H9 (cell line): ENCODE measurements at regions not wholly inside any gene's neighbourhood (a gene's known extent, or its start where the extent isn't known, plus 50 kb on each side); places are given as distances from the start of the nearest gene placed in this dataset.

ENCODE experiments used
- DNase-seq: peaks from one replicate; pipeline ENCODE4 v3.0.0-alpha.2; 2017
- H2AFZ ChIP-seq: one replicate; pipeline ENCODE4 v1.6.1; 2013; ENCODE audit warnings: mild to moderate bottlenecking, low read length, control low read depth, moderate library complexity
- H2AK5ac ChIP-seq: 2 replicates; pipeline ENCODE4 v1.6.1; 2013; ENCODE audit warnings: low read length, control low read depth, mixed read lengths; ENCODE audit not compliant: insufficient read length
- H2BK120ac ChIP-seq: one replicate; pipeline ENCODE4 v1.6.1; 2013; ENCODE audit warnings: low read depth, mild to moderate bottlenecking, low read length, control low read depth, inconsistent platforms; ENCODE audit not compliant: poor library complexity, severe bottlenecking
- H2BK12ac ChIP-seq: 2 replicates; pipeline ENCODE4 v1.6.1; 2013; ENCODE audit warnings: low read length, control low read depth, mixed read lengths, low read depth; ENCODE audit not compliant: insufficient read length
- H2BK15ac ChIP-seq: 2 replicates; pipeline ENCODE4 v1.6.1; 2013; ENCODE audit warnings: low read depth, low read length, control low read depth
- H2BK20ac ChIP-seq: one replicate; pipeline ENCODE4 v1.6.1; 2013; ENCODE audit warnings: low read depth, mild to moderate bottlenecking, low read length, control low read depth, inconsistent platforms; ENCODE audit not compliant: poor library complexity, severe bottlenecking
- H2BK5ac ChIP-seq: 2 replicates; pipeline ENCODE4 v1.6.1; 2013; ENCODE audit warnings: low read length, control low read depth, mixed read lengths; ENCODE audit not compliant: insufficient read length
- H3K14ac ChIP-seq: 2 replicates; pipeline ENCODE4 v1.6.1; 2013; ENCODE audit warnings: low read length, control low read depth; ENCODE audit not compliant: insufficient read depth
- H3K18ac ChIP-seq: 2 replicates; pipeline ENCODE4 v1.6.1; 2013; ENCODE audit warnings: low read depth, mild to moderate bottlenecking, mixed read lengths, low read length, control low read depth; ENCODE audit not compliant: insufficient read length
- H3K23ac ChIP-seq: 2 replicates; pipeline ENCODE4 v1.6.1; 2013; ENCODE audit warnings: low read length, control low read depth, mixed read lengths, low read depth; ENCODE audit not compliant: insufficient read length
- H3K23me2 ChIP-seq: 2 replicates; pipeline ENCODE4 v1.6.1; 2013; ENCODE audit warnings: low read depth, mild to moderate bottlenecking, mixed read lengths, low read length, control low read depth; ENCODE audit not compliant: insufficient read length, poor library complexity, severe bottlenecking
- H3K27ac ChIP-seq: 2 replicates; pipeline ENCODE4 v1.5.1; 2013; ENCODE audit warnings: low read length, control low read depth, mixed read lengths, low read depth; ENCODE audit not compliant: insufficient read length
- H3K27me3 ChIP-seq: 2 replicates; pipeline ENCODE4 v1.6.1; 2013; ENCODE audit warnings: low read length, control low read depth, inconsistent platforms; ENCODE audit not compliant: insufficient read depth
- H3K4ac ChIP-seq: 2 replicates; pipeline ENCODE4 v1.6.1; 2013; ENCODE audit warnings: low read depth, mild to moderate bottlenecking, control low read depth, inconsistent platforms, low read length, moderate library complexity
- H3K4me1 ChIP-seq: 2 replicates; pipeline ENCODE4 v1.6.1; 2013; ENCODE audit warnings: low read length, control low read depth, inconsistent platforms; ENCODE audit not compliant: insufficient read depth
- H3K4me2 ChIP-seq: 2 replicates; pipeline ENCODE4 v1.6.1; 2013; ENCODE audit warnings: low read length, control low read depth, mixed read lengths; ENCODE audit not compliant: insufficient read length, insufficient read depth
- H3K56ac ChIP-seq: 2 replicates; pipeline ENCODE4 v1.6.1; 2013; ENCODE audit warnings: low read depth, mild to moderate bottlenecking, mixed read lengths, low read length, control low read depth; ENCODE audit not compliant: insufficient read length
- H3K79me1 ChIP-seq: 2 replicates; pipeline ENCODE4 v1.6.1; 2013; ENCODE audit warnings: low read depth, mild to moderate bottlenecking, moderate library complexity, low read length, control low read depth, inconsistent platforms; ENCODE audit not compliant: insufficient read depth, poor library complexity, severe bottlenecking
- H3K79me2 ChIP-seq: 2 replicates; pipeline ENCODE4 v1.6.1; 2013; ENCODE audit warnings: low read length, control low read depth, inconsistent platforms; ENCODE audit not compliant: insufficient read depth
- H3K9ac ChIP-seq: 2 replicates; pipeline ENCODE4 v1.6.1; 2013; ENCODE audit warnings: low read length, control low read depth, mixed read lengths; ENCODE audit not compliant: insufficient read length; ENCODE audit errors: extremely low read depth
- H3K9me3 ChIP-seq: one replicate; pipeline ENCODE4 v1.6.1; 2013; ENCODE audit warnings: low read depth, low read length, inconsistent platforms; ENCODE audit not compliant: control insufficient read depth
- H3T11ph ChIP-seq: one replicate; pipeline ENCODE4 v1.6.1; 2013; ENCODE audit warnings: mild to moderate bottlenecking, low read length, control low read depth, inconsistent platforms
- H4K20me1 ChIP-seq: one replicate; pipeline ENCODE4 v1.6.1; 2013; ENCODE audit not compliant: control insufficient read depth, insufficient read length, insufficient read depth
- H4K5ac ChIP-seq: 2 replicates; pipeline ENCODE4 v1.6.1; 2013; ENCODE audit warnings: low read depth, mild to moderate bottlenecking, mixed read lengths, low read length, control low read depth; ENCODE audit not compliant: insufficient read length
- H4K8ac ChIP-seq: replicated peaks from 2 replicates; pipeline ENCODE4 v1.6.1; 2013; ENCODE audit warnings: low read length, control low read depth, mixed read lengths, low read depth; ENCODE audit not compliant: insufficient read length
- H4K91ac ChIP-seq: 2 replicates; pipeline ENCODE4 v1.6.1; 2013; ENCODE audit warnings: low read depth, mild to moderate bottlenecking, moderate library complexity, mixed read lengths, low read length, control low read depth; ENCODE audit not compliant: insufficient read length
- H3K27ac Mint-ChIP-seq, 3 experiments: 2 replicates in 2 of 3; 3 replicates in 1 of 3; pipeline ENCODE4 v1.8.0; 2020 to 2021; ENCODE audit warnings: mixed read lengths in 3 of 3, mild to moderate bottlenecking in 1 of 3, moderate library complexity in 1 of 3
- H3K27me3 Mint-ChIP-seq: 2 replicates; pipeline ENCODE4 v1.8.0; 2021; ENCODE audit warnings: low read depth, mild to moderate bottlenecking, moderate library complexity, mixed read lengths
- H3K36me3 Mint-ChIP-seq, 3 experiments: 2 replicates in 2 of 3; 3 replicates in 1 of 3; pipeline ENCODE4 v1.8.0; 2020 to 2021; ENCODE audit warnings: low read depth in 3 of 3, mixed read lengths in 3 of 3; ENCODE audit not compliant: insufficient read depth in 1 of 3
- H3K4me1 Mint-ChIP-seq, 2 experiments: 2 replicates each; pipeline ENCODE4 v1.8.0; 2020; ENCODE audit warnings: mixed read lengths in 2 of 2
- H3K4me3 Mint-ChIP-seq, 2 experiments: 2 replicates in 1 of 2; 3 replicates in 1 of 2; pipeline ENCODE4 v1.8.0; 2020 to 2021; ENCODE audit warnings: mild to moderate bottlenecking in 2 of 2, mixed read lengths in 2 of 2, moderate library complexity in 1 of 2
- H3K9me3 Mint-ChIP-seq, 2 experiments: 2 replicates in 1 of 2; 3 replicates in 1 of 2; pipeline ENCODE4 v1.8.0; 2020; ENCODE audit warnings: mild to moderate bottlenecking in 2 of 2, mixed read lengths in 2 of 2, moderate library complexity in 1 of 2
- WGBS: extraction: QIAGEN DNeasy Blood & Tissue Kit; methylation state at CpG from one replicate; pipeline ENCODE4 v1.1.7; 2013; ENCODE audit warnings: missing lambda C conversion rate, low lambda C conversion rate, mixed read lengths; ENCODE audit not compliant: insufficient read length; ENCODE audit errors: extremely low coverage; 5-methylcytosine and 5-hydroxymethylcytosine counted together
- TF ChIP-seq, protein P1 (sequence below): fragments of 200-600 bp; sonication (generic); conservative IDR thresholded peaks from 3 replicates; pipeline ENCODE4 v1.8.0; 2021; ENCODE audit warnings: antibody characterized with exemption, mild to moderate bottlenecking

DNA sequence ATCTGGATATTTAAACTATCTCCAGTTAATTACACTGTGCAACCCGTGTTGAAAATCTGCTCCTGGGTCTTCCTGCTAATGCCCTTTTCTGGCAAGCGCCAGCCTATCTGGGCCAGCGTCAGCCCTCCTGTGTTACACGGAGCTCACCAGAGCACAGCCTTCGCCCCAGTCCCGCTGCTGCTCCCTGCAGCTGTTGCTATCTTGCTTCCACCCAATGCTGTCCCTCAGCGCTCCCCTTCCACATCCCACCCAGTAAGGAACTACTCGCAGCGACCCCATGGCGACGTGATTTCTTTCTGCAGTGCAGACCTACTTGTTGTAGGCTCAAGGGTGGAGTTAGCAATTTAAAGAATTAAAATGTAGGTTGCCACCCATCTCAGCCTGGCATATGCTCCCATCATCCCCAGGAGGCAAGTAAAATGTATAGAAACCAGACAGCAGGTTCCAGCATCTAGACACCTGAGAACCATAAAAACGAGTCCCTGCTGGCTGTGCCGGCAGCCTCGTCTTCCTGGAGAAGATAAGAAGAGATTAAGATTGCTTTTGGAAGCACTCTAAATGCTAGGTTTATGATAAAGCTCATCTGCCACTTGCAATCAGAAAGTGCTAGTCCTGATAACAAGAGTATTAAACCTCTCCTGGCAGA, 254.3 kb upstream of the FOXQ1 start:
- no peaks in the 10 kb centered on the region for H3K4me1 ChIP-seq
- TF ChIP-seq, protein P1, sequence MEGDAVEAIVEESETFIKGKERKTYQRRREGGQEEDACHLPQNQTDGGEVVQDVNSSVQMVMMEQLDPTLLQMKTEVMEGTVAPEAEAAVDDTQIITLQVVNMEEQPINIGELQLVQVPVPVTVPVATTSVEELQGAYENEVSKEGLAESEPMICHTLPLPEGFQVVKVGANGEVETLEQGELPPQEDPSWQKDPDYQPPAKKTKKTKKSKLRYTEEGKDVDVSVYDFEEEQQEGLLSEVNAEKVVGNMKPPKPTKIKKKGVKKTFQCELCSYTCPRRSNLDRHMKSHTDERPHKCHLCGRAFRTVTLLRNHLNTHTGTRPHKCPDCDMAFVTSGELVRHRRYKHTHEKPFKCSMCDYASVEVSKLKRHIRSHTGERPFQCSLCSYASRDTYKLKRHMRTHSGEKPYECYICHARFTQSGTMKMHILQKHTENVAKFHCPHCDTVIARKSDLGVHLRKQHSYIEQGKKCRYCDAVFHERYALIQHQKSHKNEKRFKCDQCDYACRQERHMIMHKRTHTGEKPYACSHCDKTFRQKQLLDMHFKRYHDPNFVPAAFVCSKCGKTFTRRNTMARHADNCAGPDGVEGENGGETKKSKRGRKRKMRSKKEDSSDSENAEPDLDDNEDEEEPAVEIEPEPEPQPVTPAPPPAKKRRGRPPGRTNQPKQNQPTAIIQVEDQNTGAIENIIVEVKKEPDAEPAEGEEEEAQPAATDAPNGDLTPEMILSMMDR: no peak
- no peak overlapping the region for H2BK12ac ChIP-seq
- H3K4ac ChIP-seq: no peak overlapping the region
- no peak overlapping the region for H4K8ac ChIP-seq
- H2AK5ac ChIP-seq: no peak overlapping the region
- no peak overlapping the region for H2AFZ ChIP-seq
- no peaks in the 10 kb centered on the region for H4K20me1 ChIP-seq
- no peaks in the 10 kb centered on the region for H3K79me2 ChIP-seq
- H2BK15ac ChIP-seq: no peak overlapping the region
- H3K27ac Mint-ChIP-seq: no peak overlapping the region
- no peak overlapping the region for H3K18ac ChIP-seq
- H3K9me3 Mint-ChIP-seq: no peaks in the 10 kb centered on the region
- no peak overlapping the region for H4K5ac ChIP-seq
- no peak overlapping the region for H3K56ac ChIP-seq
- H3K79me1 ChIP-seq: no peaks in the 10 kb centered on the region
- H2BK120ac ChIP-seq: no peak overlapping the region
- H3K14ac ChIP-seq: no peak overlapping the region
- H3K27ac ChIP-seq: no peak overlapping the region
- peaks cover 5% of the 10 kb centered on the region for H3K27me3 Mint-ChIP-seq
- H2BK20ac ChIP-seq: no peak overlapping the region
- H3K23ac ChIP-seq: no peak overlapping the region
- H3K9me3 ChIP-seq: no peaks in the 10 kb centered on the region
- no peak overlapping the region for H3T11ph ChIP-seq
- no peak overlapping the region for H3K4me3 Mint-ChIP-seq
- no peak overlapping the region for H3K9ac ChIP-seq
- no peak for DNase-seq
- no peaks in the 10 kb centered on the region for H3K27me3 ChIP-seq
- no peak overlapping the region for H3K4me2 ChIP-seq
- no peak overlapping the region for H4K91ac ChIP-seq
- no peaks in the 10 kb centered on the region for H3K36me3 Mint-ChIP-seq
- H2BK5ac ChIP-seq: no peak overlapping the region
- H3K23me2 ChIP-seq: no peaks in the 10 kb centered on the region
- no CpG with 5 or more reads among the region's 14 CpGs for WGBS
- peaks cover 4 to 6% of the 10 kb centered on the region in 2 experiments; a peak in 2 of 4 replicates for H3K4me1 Mint-ChIP-seq
